Bronchial epithelial cell (primary cell): ENCODE measurements at regions not wholly inside any gene's neighbourhood (a gene's known extent, or its start where the extent isn't known, plus 50 kb on each side); places are given as distances from the start of the nearest gene placed in this dataset.
"Not testable (repeated sequence)": the region's sequence is repeated elsewhere in the genome, so short reads cannot be mapped to it uniquely, and the experiment has no call there.

Experiments used
- DNase-seq: peaks from one replicate; pipeline ENCODE4 v3.0.0-alpha.2; 2010; ENCODE audit warnings: low read depth
- FAIRE-seq: peaks from 2 replicates; lab custom pipeline; 2011; peaks lifted over from hg19 to GRCh38; lab: Jason Lieb, UNC
- H3K27me3 ChIP-seq: 2 replicates; pipeline ENCODE4 v1.5.1; 2011; ENCODE audit warnings: low read length; ENCODE audit not compliant: control insufficient read depth, insufficient read depth
- H3K36me3 ChIP-seq: 2 replicates; pipeline ENCODE4 v1.5.1; 2011; ENCODE audit warnings: low read length; ENCODE audit not compliant: control insufficient read depth, insufficient read depth
- H3K4me3 ChIP-seq: 2 replicates; pipeline ENCODE4 v1.5.1; 2011; ENCODE audit warnings: mild to moderate bottlenecking, low read depth, low read length, control low read depth
- CTCF ChIP-seq: IDR thresholded peaks from 2 replicates; pipeline ENCODE4 v1.5.1; 2011; ENCODE audit warnings: mild to moderate bottlenecking, moderate library complexity, low read length, control low read depth, inconsistent platforms; ENCODE audit not compliant: insufficient read depth, severe bottlenecking

- H3K36me3 ChIP-seq, result no peaks in the 10 kb centered on the region
- H3K27me3 ChIP-seq, result no peaks in the 10 kb centered on the region
- H3K4me3 ChIP-seq, result peak overlapping the region; percentile 6
- DNase-seq, result peak; percentile 49
- TF ChIP-seq CTCF, result no peak
- no peak for FAIRE-seq
Observed at GRCh38 chr6:44000164-44000842, 126.9 kb downstream of the MRPL14 start.

GRCh38 chr6:43999628-44000027 is 127.6 kb downstream of the MRPL14 start:
- FAIRE-seq, result no peak
- Histone ChIP-seq H3K36me3 (no peaks in the 10 kb centered on the region), H3K4me3 (no peak overlapping the region)

GRCh38 chr6:43998592-43999243 is 128.5 kb downstream of the MRPL14 start:
- not testable (repeated sequence) for H3K4me3 ChIP-seq, DNase-seq, H3K27me3 ChIP-seq, FAIRE-seq, H3K36me3 ChIP-seq

More at GRCh38 chr6:43999628-44000027, 127.6 kb downstream of the MRPL14 start:
- H3K27me3 ChIP-seq, result no peaks in the 10 kb centered on the region
- no peak for DNase-seq
- no peak for TF ChIP-seq CTCF

- H3K27me3 ChIP-seq, FAIRE-seq, H3K4me3 ChIP-seq, DNase-seq, H3K36me3 ChIP-seq: not testable (repeated sequence)
Observed at GRCh38 chr6:43997990-43998585, 129.2 kb downstream of the MRPL14 start.

- FAIRE-seq (no peak), DNase-seq (no peak)
- no peak for TF ChIP-seq CTCF
- Histone ChIP-seq H3K4me3 (no peak overlapping the region), H3K36me3 (no peaks in the 10 kb centered on the region), H3K27me3 (no peaks in the 10 kb centered on the region)
Observed at GRCh38 chr6:43997345-43997677, 129.9 kb downstream of the MRPL14 start.

GRCh38 chr6:43996618-43997344 is 130.5 kb downstream of the MRPL14 start:
- Histone ChIP-seq H3K36me3 (no peaks in the 10 kb centered on the region), H3K27me3 (no peaks in the 10 kb centered on the region), H3K4me3 (no peak overlapping the region)
- no peak for TF ChIP-seq CTCF
- FAIRE-seq, result no peak
- no peak for DNase-seq
